ENCODE measurements at regions not wholly inside any gene's neighbourhood (a gene's known extent, or its start where the extent isn't known, plus 50 kb on each side); places are given as distances from the start of the nearest gene placed in this dataset.
"Not testable (repeated sequence)": the region's sequence is repeated elsewhere in the genome, so short reads cannot be mapped to it uniquely, and the experiment has no call there.

DNA sequence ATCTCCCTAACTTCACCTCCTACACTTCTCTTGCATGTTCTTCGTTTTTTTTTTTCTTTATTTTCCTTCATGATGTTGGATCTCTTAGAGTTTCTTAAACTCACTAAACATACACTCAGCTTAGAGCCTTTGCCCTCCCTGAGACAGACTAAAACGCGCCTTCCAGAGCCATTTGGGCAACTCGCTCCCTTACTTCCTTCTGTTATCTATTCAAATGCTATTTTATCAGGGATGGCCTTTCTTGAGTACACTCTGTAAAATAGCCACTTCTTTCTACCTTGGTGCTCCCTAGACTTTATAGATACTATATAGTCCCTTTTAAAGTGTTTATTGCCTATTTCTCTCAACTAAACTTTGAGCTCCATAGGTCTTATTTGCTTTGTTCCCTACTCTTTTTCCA is 598.2 kb upstream of the NECTIN3 start:
- DNase-seq (ENCODE audit: low read depth in 2 of 2) = no peak

DNA sequence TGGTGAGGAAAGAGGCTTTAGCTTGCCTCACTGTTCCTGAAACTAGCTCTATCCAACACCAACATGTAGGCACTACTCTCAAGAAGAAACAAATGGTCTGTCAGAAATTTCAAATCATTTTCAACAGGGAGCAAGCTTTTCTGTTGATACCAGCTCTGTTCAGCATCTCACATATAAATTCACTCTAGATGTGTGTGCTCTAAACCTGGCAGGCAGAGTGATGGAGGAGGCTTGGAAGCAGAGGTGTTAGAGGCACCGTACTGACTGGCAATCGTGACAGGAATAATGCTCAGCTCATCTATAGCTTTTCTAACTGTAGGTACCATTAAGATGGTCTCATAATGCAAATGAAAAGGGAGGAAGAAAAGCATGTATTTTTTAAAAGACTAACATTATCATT is 597.2 kb upstream of the NECTIN3 start:
- DNase-seq (ENCODE audit: low read depth in 2 of 2) = no peak

DNA sequence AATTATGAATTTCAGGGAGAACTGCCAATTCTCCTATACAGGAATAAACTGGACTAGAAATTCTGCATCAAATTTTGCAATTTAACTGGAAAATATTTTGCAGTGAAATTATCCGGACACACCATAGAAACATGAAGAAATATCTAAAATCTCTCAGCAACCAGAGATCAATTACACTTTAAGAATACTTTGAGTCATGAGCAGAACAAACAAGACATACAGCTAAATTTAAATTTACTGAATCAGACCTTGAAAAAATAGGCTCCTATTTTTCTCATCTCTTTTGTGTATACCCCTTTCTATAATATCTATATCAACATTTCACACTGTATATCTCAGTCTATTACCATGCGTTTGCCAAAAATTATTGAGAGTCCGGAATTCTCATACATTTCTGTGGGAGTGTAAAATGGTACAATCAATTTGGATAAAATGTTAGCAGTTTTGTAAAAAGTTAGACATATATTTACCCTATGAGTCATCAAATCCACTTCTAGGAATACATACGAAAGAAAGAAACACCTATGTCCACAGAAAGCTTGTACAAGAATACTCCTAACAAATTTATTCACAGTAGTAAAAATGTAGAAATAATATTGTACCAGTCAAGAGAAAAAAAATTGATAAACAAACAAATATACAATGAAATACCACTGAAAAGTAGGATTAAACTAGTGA is 593.1 kb upstream of the NECTIN3 start:
- DNase-seq (ENCODE audit: low read depth in 2 of 2) = no peak

DNA sequence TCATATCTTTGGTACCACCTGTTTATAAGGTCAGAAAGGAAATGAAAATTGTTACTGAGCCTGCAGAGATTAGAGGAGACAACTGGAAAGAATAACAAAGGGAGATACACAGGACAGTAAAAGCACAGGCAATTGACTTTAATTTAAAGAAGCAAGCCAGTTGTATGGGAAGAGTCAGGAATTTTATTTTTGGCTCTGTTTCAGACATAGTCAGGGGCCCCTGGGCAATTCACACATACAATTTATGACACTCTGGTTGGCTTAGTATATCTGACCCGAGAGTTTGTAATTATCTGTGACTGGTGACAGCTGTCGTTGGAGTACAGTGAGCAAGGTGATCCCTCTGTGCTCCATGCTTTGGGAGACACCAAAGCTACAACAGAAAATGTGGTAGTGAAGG is 591.9 kb upstream of the NECTIN3 start:
- DNase-seq (ENCODE audit: low read depth in 2 of 2) = no peak

DNA sequence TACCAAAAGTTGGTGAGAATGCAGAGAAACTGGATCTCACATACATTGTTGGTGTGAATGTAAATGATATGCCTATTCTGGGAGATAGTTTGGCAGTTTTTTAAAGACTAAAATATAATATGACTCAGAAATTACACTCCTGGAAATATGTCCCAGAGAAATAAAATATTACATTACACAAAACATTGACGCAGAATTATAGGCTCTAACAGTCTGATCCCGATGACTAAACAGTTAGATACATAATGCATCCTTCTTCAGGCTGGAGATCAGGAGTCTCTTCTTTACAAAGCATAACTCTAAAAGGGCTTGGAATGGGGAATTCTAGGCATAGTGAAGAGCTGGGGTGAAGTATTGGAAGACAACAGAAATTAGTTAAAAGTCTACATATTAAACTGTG is 586.2 kb upstream of the NECTIN3 start:
- no peak for DNase-seq (ENCODE audit: low read depth in 2 of 2)

DNA sequence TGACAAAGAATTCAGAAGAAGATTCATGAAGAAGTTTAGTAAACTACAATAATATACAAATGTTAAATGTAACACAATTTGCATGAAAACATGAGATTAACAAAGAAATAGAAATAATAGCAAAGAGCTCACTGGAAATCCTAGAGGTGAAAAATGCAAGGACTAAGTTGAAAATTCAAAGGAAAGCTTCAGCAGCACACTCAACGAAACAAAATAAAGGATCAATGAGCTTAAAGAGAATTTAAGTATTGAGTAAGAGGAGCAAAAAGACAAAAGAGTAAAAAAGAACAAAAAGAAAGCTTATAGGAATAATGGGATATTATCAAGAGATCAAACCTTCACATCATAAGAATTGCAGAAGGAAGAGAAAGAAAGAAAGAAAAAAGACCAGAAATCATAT is 583.8 kb upstream of the NECTIN3 start:
- DNase-seq (ENCODE audit: low read depth in 2 of 2) = no peak

DNA sequence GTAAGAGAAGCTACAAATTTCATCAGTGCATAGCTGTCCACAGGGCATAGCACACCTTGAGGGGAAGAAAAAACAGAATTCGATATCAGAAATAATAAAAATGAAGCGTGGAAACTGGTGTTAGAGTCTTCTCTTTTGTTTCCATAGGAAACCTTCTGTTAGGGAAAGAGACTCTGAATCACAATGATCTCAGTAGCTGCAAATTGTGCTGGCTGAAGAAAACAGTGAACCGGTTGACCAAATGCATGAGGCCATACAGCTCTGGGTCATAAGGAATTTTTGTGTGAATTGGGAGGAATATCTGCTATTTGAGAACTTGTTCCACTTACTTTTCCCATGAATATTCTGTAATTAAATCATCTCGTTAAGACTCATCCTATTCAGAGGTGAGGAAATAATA is 580.2 kb upstream of the NECTIN3 start:
- no peak for DNase-seq (ENCODE audit: low read depth in 2 of 2)

DNA sequence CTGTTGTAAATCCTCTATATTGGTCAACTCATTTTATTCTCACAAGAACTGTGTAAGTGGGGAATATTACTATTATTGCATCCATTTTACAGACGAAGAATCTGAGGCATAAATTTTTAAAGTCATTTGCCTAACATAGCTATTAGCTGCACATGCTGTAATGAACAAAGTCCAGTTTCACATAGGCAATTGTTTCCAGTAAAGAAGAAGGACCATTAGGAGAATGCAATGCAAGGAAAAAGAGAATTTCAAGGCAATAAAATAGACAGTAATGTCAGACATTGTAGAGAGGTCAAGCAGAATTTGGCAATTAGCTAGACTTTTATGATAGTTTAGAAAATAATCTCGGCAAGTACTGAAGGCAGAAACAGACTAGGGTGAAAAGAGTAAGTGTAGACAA is 578.7 kb upstream of the NECTIN3 start:
- no peak for DNase-seq (ENCODE audit: low read depth in 2 of 2)

DNA sequence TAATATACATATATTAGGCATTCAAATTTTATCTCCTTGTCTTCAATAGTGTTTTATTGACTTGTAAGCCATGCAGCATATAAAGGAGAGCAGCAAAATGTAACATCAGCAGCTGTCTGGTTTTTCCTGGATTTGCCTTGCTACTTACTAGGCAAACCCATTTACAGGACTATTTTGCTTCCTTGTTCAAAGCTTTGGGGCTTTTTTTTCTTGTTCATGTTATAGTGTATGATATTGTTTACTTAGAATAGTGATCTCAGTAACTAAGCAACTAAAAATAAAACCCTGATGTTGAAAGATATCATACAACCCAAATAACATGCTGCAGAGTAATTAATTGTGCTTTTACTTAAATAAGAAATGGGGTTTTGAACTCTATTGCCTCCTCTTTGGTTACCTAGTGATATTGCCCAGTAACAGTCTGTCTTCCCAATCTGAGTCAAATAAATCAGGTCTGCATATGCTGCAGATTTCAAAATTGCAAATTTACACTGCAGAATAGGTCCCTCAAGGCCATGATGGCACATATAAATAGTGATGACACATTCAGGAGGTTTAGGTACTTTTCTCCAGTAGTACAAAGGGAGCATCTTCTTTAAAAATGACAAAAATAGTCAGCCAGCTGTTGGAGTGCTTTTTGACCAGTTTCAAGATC is 578.1 kb upstream of the NECTIN3 start:
- no peak for DNase-seq (ENCODE audit: low read depth in 2 of 2)

DNA sequence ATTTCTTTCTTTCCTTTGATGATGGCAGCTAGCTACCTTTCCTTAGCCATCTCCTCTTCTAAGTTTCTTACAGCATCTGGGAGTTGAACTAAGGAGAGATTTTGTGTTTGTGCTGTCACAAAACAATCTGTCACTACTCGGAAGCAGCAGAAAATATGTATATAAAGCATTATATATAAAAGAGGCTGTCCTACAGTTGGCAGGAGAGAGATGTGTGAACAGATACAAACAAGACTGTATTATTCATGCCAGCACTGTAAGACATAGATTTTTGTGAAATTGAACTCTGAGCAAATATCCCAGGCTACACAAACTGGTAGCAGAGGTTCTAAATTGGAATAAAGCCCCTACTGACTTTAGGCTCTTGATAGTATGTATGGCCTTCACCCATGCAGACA is 577.5 kb upstream of the NECTIN3 start:
- no peak for DNase-seq (ENCODE audit: low read depth in 2 of 2)

DNA sequence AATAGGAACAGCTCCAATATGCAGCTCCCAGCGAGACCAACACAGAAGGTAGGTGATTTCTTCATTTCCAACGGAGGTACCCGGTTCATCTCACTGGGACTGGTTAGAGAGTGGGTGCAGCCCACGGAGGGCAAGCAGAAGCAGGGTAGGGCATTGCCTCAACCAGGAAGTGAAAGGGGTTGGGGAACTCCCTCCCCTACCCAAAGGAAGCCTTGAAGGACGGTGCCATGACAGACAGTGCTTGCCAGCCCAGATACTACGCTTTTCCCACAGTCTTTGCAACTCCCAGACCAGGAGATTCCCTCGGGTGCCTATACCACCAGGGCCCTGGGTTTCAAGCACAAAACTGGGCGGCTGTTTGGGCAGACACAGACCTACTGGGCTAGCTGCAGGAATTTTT is 576.9 kb upstream of the NECTIN3 start:
- DNase-seq (ENCODE audit: low read depth in 2 of 2) = no peak

DNA sequence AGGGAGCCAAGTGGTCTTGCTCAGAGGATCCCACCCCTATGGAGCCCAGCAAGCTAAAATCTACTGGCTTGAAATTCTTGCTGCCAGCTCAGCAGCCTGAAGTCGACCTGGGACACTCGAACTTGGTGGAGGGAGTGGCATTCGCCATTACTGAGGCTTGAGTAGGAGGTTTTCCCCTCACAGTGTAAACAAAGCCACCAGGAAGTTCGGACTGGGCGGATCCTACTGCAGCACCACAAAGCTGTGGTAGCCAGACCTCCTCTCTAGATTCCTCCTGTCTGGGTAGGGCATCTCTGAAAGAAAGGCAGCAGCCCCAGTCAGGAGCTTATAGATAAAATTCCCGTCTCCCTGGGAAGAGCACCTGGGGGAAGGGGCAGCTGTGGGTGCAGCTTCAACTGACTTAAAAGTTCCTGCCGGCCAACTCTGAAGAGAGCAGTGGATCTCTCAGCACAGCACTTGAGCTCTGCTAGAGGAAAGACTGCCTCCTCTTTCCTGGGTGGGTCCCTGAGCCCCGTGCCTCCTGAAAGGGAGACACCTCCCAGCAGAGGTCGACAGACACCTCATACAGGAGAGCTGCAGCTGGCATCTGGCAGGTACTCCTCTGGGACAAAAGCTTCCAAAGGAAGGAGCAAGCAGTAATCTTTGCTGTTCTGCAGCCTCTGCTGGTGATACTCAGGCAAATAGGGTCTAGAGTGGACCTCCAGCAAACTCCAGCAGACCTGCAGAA is 576.3 kb upstream of the NECTIN3 start:
- no peak for DNase-seq (ENCODE audit: low read depth in 2 of 2)

DNA sequence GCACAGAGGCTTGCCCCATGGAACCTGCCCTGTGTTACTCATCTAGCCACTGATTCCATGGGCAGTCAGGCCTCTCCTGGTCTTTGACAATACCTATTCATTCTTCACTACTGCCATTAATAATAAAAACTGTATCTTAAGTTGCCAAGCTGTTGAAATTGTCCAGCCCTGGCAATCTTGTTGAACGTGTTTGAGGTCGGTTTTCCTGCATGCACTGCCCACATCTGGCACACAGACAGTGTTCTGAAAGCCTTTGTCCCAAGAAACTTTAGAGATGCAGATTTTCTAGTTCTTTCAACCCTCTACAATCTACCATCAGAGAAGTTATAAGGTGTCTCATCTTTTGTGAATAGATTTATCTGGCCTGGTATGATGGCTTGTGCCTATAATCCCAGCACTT is 567.2 kb upstream of the NECTIN3 start:
- DNase-seq (ENCODE audit: low read depth in 2 of 2) = no peak

DNA sequence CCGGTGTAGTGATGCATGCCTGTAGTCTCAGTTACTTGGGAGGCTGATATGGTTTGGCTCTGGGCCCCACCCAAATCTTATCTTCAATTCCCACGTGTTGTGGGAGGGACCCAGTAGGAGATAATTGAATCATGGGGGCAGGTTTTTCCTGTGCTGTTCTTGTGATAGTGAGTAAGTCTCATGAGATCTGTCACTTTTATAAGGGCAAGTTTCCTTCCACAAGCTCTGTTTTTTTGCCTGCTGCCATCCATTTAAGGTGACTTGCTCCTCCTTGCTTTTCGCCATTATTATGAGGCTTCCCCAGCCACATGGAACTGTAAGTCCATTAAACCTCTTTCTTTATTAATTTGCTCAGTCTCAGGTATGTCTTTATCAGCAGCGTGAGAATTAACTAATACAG is 566.7 kb upstream of the NECTIN3 start:
- no peak for DNase-seq (ENCODE audit: low read depth in 2 of 2)

DNA sequence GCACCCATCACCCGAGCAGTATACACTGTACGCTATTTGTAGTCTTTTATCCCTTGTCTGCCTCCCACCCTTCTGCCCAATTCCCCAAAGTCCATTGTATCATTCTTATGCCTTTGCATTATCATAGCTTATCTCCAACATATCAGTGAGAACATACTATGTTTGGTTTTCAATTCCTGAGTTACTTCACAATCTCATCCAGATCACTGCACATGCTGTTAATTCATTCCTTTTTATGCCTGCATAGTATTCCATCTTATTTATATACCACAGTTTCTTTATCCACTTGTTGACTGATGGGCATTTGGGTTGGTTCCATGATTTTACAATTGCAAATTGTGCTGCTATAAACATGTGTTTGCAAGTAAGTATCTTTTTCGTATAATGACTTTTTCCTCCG is 564.7 kb upstream of the NECTIN3 start:
- DNase-seq (ENCODE audit: low read depth in 2 of 2) = no peak

DNA sequence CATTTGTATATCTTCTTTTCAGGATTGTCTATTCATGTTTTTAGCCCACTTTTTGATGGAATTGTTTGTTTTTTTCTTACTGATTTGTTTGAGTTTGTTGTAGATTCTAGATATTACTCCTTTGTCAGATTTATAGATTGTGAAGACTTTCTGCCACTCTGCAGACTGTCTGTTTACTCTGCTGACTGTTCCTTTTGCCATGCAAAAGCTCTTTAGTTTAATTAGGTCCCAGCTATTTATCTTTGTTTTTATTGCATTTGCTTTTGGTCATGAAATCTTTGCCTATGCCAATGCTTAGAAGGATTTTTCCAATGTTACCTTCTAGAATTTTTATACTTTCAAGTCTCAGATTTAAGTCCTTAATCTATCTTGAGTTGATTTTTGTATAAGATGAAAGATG is 564.0 kb upstream of the NECTIN3 start:
- DNase-seq (ENCODE audit: low read depth in 2 of 2) = not testable (repeated sequence)

DNA sequence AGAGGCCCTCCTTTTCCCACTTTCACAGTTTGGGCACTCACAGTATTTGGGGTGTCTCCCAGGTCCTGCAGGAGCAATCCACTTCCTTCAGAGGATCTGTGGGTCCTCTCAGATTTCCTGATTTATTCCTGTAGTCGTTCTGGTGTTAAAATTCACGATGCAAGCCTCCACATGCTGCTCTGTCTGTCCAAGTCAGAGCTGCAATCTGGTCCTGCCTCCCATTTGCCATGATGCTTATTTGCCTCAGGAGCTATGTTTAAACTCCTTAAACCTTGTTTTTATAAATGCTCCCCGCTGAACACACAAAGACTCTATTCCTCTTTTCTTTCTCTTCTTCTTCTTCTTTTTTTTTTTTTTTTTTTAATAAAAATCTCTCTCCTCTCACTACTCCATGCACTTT is 558.7 kb upstream of the NECTIN3 start:
- no peak for DNase-seq (ENCODE audit: low read depth in 2 of 2)

DNA sequence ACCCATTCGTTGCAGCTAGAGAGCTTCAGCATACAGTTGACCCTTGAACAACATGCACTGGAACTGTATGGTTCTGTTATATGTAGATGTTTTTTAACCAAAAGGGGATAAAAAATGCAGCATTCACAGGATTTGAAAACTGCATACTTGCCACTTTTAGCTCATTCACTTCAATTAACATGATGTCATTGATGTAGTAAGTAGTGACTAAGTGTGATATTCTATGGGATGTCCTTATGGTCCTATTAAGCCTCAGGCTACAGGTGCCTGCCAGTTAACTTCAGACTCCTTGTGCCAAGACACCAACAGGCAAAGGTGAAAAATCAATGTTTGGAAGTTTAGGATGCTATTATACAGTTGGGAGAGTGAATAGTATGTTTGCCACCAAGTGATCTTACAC is 553.6 kb upstream of the NECTIN3 start:
- DNase-seq (ENCODE audit: low read depth in 2 of 2) = no peak

DNA sequence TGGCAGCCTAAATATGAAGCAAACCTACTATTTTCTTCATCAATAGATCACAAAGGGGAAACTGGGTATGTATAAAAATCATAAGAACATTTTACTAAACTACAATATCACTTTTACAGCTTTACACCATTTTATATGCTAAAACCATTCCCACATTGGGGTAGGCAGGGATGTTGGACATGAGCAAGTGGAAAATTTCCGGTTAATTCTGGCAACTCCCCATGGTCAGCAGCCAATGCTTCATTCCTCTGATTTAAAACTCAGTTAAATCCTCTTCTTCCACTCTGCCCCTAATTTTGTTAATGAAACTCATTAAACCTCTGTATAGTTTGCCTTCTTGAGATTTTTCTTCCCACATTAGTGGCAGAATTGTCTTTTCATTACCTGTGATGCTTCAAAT is 552.5 kb upstream of the NECTIN3 start:
- DNase-seq (ENCODE audit: low read depth in 2 of 2) = no peak

DNA sequence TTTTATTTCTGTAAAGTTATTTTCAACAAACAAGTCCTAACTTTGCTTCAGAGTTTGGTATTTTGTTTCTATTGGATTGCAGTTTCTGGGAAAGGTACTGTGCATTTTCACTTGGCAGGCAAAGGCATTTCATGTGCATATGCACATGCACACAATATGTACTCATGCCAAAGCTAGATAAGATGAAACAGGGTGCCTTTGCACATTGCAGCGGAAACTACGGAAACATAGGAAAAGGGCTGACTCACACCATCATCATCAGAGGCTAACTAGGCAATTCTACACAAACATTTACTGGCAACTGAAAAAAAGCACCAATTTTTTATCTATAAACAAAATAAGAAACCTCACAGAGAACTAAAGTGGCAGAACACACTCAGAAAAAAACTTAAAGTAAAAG is 550.6 kb upstream of the NECTIN3 start:
- no peak for DNase-seq (ENCODE audit: low read depth in 2 of 2)

DNA sequence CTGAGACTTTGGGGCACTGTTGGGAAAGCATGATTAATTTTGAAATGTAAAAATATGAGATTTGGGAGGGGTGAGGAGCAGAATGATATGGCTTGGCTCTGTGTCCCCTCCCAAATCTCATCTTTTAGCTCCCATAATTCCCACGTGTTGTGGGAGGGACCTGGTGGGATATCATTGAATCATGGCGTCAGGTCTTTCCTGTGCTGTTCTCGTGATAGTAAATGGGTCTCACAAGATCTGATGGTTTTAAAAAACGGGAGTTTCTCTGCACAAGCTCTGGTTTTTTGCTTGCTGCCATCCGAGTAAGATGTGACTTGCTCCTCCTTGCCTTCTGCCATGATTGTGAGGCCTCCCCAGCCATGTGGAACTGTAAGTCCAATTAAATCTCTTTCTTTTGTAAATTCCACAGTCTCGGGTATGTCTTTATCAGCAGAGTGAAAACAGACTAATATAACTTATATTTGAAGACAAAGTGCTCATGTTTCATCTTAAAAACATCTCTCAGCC is 546.0 kb upstream of the NECTIN3 start:
- not testable (repeated sequence) for DNase-seq (ENCODE audit: low read depth in 2 of 2)

DNA sequence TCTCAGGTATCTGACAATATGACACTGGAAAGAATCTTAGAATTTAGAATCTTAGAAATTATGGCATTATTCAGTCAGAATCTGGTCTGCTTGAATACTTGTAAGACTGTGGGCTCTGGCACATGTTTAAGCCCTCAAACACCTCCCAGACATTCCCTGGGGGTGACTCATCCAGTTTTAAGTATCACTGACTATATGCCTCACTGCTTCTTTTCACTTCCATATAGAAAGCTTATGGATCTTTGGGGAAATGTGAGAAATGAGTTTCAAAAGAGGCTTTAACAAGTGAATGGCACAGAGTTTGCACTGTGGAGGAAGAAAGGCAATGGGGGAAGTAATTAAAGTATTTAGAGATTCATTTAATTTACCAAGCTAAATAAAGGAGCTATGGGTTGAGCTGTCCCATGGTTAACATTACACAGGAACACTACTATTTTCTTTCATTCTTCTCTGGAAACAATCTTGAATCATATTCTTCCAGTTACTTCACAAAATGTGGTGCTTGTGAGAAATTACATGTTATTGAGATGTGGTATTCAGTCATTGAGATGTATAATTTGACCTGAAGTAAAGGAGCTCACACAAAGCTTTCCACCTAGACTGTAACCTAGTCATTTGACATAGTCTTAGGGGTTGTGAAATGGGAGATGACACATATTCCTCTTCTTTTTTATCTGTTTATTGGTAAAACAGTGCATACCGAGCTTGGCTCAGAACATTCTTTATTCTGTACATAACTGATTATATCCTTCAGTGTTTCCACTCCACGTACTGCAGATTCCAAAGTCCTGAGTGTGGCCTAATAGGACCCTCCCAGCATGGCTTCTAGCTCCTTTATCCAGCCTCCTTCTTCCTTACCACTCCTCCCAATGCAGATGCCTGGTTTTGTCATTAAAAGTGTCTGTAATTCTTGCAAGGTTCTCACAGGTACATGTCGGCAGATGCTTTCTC is 544.6 kb upstream of the NECTIN3 start:
- DNase-seq (ENCODE audit: low read depth in 2 of 2) = no peak
